Peyer's patch (tissue), 4 donors: ENCODE measurements at regions not wholly inside any gene's neighbourhood (a gene's known extent, or its start where the extent isn't known, plus 50 kb on each side); places are given as distances from the start of the nearest gene placed in this dataset.
"Not testable (repeated sequence)": the region's sequence is repeated elsewhere in the genome, so short reads cannot be mapped to it uniquely, and the experiment has no call there.

Source experiments
- DNase-seq, 3 donors: peaks; one replicate each; pipeline ENCODE4 v3.0.0-alpha.2; 2017 to 2019
- H3K27ac ChIP-seq, 4 donors: fragments of 200-600 bp; sonication (generic); one replicate each; pipeline ENCODE4 v1.5.1; 2016 to 2019
- H3K27me3 ChIP-seq, 2 donors: fragments of 200-600 bp; sonication (generic); one replicate each; pipeline ENCODE4 v1.5.1; 2019
- H3K36me3 ChIP-seq, 3 donors: fragments of 200-600 bp; sonication (generic); one replicate each; pipeline ENCODE4 v1.5.1; 2016 to 2019
- H3K4me1 ChIP-seq, 4 donors: fragments of 200-600 bp; sonication (generic); one replicate each; pipeline ENCODE4 v1.5.1; 2016 to 2019
- H3K4me3 ChIP-seq, 4 donors: fragments of 200-600 bp; sonication (generic); 1 replicate in 3 of 4; 2 replicates in 1 of 4; pipeline ENCODE4 v1.5.1; 2016 to 2019; ENCODE audit warnings: mild to moderate bottlenecking in 1 of 4
- H3K9me3 ChIP-seq, 4 donors: fragments of 200-600 bp; sonication (generic); one replicate each; pipeline ENCODE4 v1.5.1; 2016 to 2019; ENCODE audit warnings: mild to moderate bottlenecking in 1 of 4
- CTCF ChIP-seq, 6 experiments: fragments of 450-650 bp in 4 of 6; fragments of 200-600 bp in 2 of 6; sonication (generic) in 1 of 6; IDR thresholded peaks; one replicate each; pipeline ENCODE4 v1.5.1; 2017 to 2019; ENCODE audit warnings: antibody characterized with exemption in 6 of 6, mild to moderate bottlenecking in 3 of 6, moderate library complexity in 1 of 6
- POLR2A ChIP-seq, 2 donors: fragments of 450-650 bp; IDR thresholded peaks; one replicate each; pipeline ENCODE4 v1.5.1; 2017; ENCODE audit warnings: antibody characterized with exemption in 2 of 2, mild to moderate bottlenecking in 2 of 2, moderate library complexity in 2 of 2

- Histone ChIP-seq H3K4me3 (no peak overlapping the region), H3K9me3 (peaks cover 0 to 12% (median 6%) of the 10 kb centered on the region in 4 donors), H3K27me3 (no peaks in the 10 kb centered on the region), H3K4me1 (no peaks in the 10 kb centered on the region), H3K36me3 (no peaks in the 10 kb centered on the region), H3K27ac (no peak overlapping the region)
- no peak for DNase-seq
- TF ChIP-seq POLR2A (IDR thresholded peaks at IDR 0.05) (no peak), CTCF (IDR thresholded peaks at IDR 0.05) (no peak)
Observed at GRCh38 chrX:1097328-1097727, 115.1 kb downstream of the CRLF2 start.

DNA sequence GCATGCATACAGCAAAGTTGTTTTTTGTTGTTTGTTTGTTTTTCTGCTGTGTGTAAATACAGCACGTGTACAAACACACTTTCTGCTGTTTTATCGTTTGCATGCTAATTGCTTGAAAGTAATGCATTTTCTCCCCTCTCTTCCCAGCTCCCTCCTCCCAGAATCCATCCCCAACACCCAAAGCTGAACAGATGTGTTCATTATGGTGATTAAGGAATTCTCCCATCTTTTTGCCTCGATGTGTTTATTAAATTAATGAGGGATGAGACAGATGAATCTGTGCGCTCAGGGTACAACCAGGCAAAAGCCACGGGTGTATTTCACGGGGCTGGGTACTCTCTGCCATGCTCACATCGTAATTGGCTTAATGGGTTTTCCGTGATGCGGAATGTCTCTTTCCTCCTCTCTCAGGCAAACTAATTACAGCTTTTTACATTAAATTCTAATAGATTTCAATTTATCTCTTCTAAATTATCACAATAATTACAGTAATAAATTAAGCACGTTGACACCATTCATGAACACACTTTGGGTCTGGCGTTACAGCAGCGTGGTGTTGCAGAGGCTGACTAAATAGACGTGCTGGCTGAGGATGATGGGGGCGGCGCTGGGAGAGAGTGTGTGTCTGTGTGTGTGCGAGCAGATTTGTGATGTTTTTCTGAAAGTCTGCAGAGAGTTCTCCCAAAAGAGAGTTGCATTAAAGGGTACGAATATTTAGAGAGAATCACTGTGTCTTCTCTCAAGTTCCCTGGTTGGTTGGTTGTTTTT is 117.7 kb downstream of the CRLF2 start:
- Histone ChIP-seq H3K27ac (no peak overlapping the region), H3K27me3 (no peaks in the 10 kb centered on the region), H3K4me3 (no peak overlapping the region), H3K4me1 (no peaks in the 10 kb centered on the region), H3K36me3 (no peaks in the 10 kb centered on the region), H3K9me3 (peaks cover 0 to 12% (median 6%) of the 10 kb centered on the region in 4 donors)
- TF ChIP-seq CTCF (IDR thresholded peaks at IDR 0.05) (no peak), POLR2A (IDR thresholded peaks at IDR 0.05) (no peak)
- no peak for DNase-seq

GRCh38 chrX:1093586-1094421 is 118.6 kb downstream of the CRLF2 start:
- Histone ChIP-seq H3K4me1 (no peaks in the 10 kb centered on the region), H3K27ac (no peak overlapping the region), H3K27me3 (no peaks in the 10 kb centered on the region), H3K4me3 (no peak overlapping the region), H3K36me3 (no peaks in the 10 kb centered on the region), H3K9me3 (peaks cover 0 to 12% (median 6%) of the 10 kb centered on the region in 4 donors)
- DNase-seq: peak in 1 of 3 donors; percentile 2
- TF ChIP-seq POLR2A (IDR thresholded peaks at IDR 0.05) (no peak), CTCF (IDR thresholded peaks at IDR 0.05) (no peak)

GRCh38 chrX:1093121-1093520 is 119.3 kb downstream of the CRLF2 start:
- DNase-seq: no peak
- Histone ChIP-seq H3K9me3 (peaks cover 0 to 12% (median 6%) of the 10 kb centered on the region in 4 donors), H3K27me3 (no peaks in the 10 kb centered on the region), H3K27ac (no peak overlapping the region), H3K4me3 (no peak overlapping the region), H3K36me3 (no peaks in the 10 kb centered on the region), H3K4me1 (no peaks in the 10 kb centered on the region)
- TF ChIP-seq CTCF (IDR thresholded peaks at IDR 0.05) (no peak), POLR2A (IDR thresholded peaks at IDR 0.05) (no peak)

GRCh38 chrX:1086444-1087409 is 125.7 kb downstream of the CRLF2 start:
- no peak for DNase-seq
- H3K27ac ChIP-seq: no peak overlapping the region
- no peak overlapping the region for H3K4me3 ChIP-seq
- TF ChIP-seq CTCF (IDR thresholded peaks at IDR 0.05): no peak
- no peak for TF ChIP-seq POLR2A (IDR thresholded peaks at IDR 0.05)
- no peaks in the 10 kb centered on the region for H3K4me1 ChIP-seq
- no peaks in the 10 kb centered on the region for H3K27me3 ChIP-seq
- H3K36me3 ChIP-seq: no peaks in the 10 kb centered on the region
- peaks cover 0 to 5% (median 0%) of the 10 kb centered on the region in 4 donors for H3K9me3 ChIP-seq

GRCh38 chrX:1085871-1086270 is 126.6 kb downstream of the CRLF2 start:
- H3K4me1 ChIP-seq, H3K4me3 ChIP-seq, H3K27me3 ChIP-seq, DNase-seq, H3K36me3 ChIP-seq, H3K27ac ChIP-seq, H3K9me3 ChIP-seq: not testable (repeated sequence)
